Fibroblast of lung (primary cell): ENCODE measurements at regions not wholly inside any gene's neighbourhood (a gene's known extent, or its start where the extent isn't known, plus 50 kb on each side); places are given as distances from the start of the nearest gene placed in this dataset.

Source experiments
- EZH2 ChIP-seq: IDR thresholded peaks from 2 replicates; pipeline ENCODE4 v1.5.1; 2012; ENCODE audit warnings: low read length, control low read depth, mild to moderate bottlenecking; ENCODE audit errors: missing control alignments
- TF ChIP-seq, protein P1 (sequence below), 2 donors: IDR thresholded peaks in 1 of 2; conservative IDR thresholded peaks in 1 of 2; 1 replicate in 1 of 2; 2 replicates in 1 of 2; pipeline ENCODE4 v1.5.1; 2011 to 2012; ENCODE audit warnings: low read length in 2 of 2, control low read depth in 1 of 2, inconsistent platforms in 1 of 2, low read depth in 1 of 2, mild to moderate bottlenecking in 1 of 2

DNA sequence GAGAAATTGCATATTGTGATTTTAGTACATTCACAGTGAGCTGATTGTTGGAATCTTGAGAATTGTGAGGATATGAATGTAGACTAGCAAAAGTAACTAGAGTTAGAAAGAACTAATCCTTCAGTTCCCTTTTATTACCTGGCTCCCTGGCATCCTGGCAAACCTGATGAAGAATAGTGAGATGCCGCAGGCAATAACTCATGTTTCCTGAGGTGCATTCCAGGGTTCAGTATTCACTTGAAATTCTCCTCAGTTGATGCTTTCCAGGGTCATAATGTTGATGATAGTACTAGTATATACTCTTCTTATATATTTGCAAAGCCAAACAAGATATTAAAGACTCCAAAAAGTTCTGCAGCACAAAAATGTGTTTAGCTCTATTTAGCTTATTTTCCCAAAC lies 432.1 kb upstream of the CELF4 start:
- TF ChIP-seq, protein P1, sequence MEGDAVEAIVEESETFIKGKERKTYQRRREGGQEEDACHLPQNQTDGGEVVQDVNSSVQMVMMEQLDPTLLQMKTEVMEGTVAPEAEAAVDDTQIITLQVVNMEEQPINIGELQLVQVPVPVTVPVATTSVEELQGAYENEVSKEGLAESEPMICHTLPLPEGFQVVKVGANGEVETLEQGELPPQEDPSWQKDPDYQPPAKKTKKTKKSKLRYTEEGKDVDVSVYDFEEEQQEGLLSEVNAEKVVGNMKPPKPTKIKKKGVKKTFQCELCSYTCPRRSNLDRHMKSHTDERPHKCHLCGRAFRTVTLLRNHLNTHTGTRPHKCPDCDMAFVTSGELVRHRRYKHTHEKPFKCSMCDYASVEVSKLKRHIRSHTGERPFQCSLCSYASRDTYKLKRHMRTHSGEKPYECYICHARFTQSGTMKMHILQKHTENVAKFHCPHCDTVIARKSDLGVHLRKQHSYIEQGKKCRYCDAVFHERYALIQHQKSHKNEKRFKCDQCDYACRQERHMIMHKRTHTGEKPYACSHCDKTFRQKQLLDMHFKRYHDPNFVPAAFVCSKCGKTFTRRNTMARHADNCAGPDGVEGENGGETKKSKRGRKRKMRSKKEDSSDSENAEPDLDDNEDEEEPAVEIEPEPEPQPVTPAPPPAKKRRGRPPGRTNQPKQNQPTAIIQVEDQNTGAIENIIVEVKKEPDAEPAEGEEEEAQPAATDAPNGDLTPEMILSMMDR (conservative IDR thresholded peaks at IDR 0.05 in 1 of 2, IDR thresholded peaks at IDR 0.05 in 1 of 2; ENCODE audit: low read depth in 1 of 2, low read length in 2 of 2): no peak
- TF ChIP-seq EZH2: no peak
